Cardiac muscle cell (in vitro differentiated cells and primary cell): ENCODE measurements at regions not wholly inside any gene's neighbourhood (a gene's known extent, or its start where the extent isn't known, plus 50 kb on each side); places are given as distances from the start of the nearest gene placed in this dataset.

Experiments used
- DNase-seq, 2 donors: peaks; one replicate each; pipeline versions ENCODE4 v3.0.0 to v3.0.0-alpha.2; 2010 to 2017; ENCODE audit warnings: low read depth in 1 of 2, low spot score in 1 of 2
- H3K27ac ChIP-seq: fragments of 200-600 bp; sonication (generic); 2 replicates; pipeline ENCODE4 v1.5.1; 2016
- H3K27me3 ChIP-seq: fragments of 200-600 bp; sonication (generic); 2 replicates; pipeline ENCODE4 v1.6.0; 2016; ENCODE audit warnings: control low read depth
- H3K36me3 ChIP-seq: fragments of 200-600 bp; sonication (generic); 2 replicates; pipeline ENCODE4 v1.5.1; 2016; ENCODE audit warnings: control low read depth
- H3K4me1 ChIP-seq: fragments of 200-600 bp; sonication (generic); 2 replicates; pipeline ENCODE4 v1.8.1; 2017; ENCODE audit warnings: low read depth, mild to moderate bottlenecking, mixed run types
- H3K4me3 ChIP-seq: fragments of 200-600 bp; sonication (generic); 2 replicates; pipeline ENCODE4 v1.5.1; 2016; ENCODE audit warnings: mild to moderate bottlenecking
- H3K9me3 ChIP-seq: fragments of 200-600 bp; sonication (generic); 2 replicates; pipeline ENCODE4 v1.5.1; 2017; ENCODE audit warnings: low read depth, mild to moderate bottlenecking, control low read depth
- TF ChIP-seq, protein P1 (sequence below): IDR thresholded peaks from 2 replicates; pipeline ENCODE4 v1.5.1; 2012; ENCODE audit warnings: low read depth, mild to moderate bottlenecking, low read length

DNA sequence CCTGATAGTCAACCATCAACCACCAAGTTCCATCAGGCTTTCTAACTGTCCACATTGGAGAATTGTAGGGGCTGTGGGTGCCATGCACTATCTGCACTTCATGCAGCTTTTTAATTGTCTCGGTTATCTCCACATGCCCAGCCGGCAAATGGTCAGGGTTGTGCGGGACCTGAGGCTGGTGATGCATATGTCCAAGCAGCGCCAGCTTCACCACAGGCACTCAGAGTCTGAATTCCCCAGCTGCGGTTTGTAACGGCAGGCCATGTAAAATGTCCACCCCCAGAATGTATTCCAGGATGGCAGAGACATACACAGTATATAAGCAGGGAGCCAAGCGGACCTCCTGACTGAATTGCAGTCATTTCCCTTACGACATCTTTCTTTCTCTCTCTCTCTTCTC, 435.6 kb downstream of the DYNC2H1 start:
- H3K4me1 ChIP-seq, result peaks cover 4% of the 10 kb centered on the region
- DNase-seq, result no peak

DNA sequence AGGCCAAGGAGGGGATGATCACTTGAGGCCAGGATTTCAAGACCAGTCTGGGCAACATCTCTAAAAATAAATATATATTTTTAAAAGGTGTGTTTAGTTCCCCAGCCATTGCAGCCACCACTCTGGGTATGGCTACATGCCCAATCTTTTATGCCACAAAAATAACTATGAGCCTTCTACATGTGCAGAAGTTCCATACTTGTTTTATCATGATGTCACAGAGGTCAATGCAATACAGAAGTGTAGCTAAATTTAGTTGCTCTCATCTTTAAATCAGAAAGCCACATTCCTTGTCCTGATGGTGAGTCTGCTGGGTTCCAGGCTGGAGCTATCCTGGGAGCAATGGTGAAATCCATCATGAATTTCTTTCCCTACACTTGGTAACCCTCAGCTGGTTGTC, 436.3 kb downstream of the DYNC2H1 start:
- peaks cover 4% of the 10 kb centered on the region for H3K4me1 ChIP-seq
- no peaks in the 10 kb centered on the region for H3K27me3 ChIP-seq
- DNase-seq, result no peak
- no peaks in the 10 kb centered on the region for H3K9me3 ChIP-seq
- no peak overlapping the region for H3K27ac ChIP-seq
- H3K4me3 ChIP-seq, result no peak overlapping the region
- TF ChIP-seq, protein P1, sequence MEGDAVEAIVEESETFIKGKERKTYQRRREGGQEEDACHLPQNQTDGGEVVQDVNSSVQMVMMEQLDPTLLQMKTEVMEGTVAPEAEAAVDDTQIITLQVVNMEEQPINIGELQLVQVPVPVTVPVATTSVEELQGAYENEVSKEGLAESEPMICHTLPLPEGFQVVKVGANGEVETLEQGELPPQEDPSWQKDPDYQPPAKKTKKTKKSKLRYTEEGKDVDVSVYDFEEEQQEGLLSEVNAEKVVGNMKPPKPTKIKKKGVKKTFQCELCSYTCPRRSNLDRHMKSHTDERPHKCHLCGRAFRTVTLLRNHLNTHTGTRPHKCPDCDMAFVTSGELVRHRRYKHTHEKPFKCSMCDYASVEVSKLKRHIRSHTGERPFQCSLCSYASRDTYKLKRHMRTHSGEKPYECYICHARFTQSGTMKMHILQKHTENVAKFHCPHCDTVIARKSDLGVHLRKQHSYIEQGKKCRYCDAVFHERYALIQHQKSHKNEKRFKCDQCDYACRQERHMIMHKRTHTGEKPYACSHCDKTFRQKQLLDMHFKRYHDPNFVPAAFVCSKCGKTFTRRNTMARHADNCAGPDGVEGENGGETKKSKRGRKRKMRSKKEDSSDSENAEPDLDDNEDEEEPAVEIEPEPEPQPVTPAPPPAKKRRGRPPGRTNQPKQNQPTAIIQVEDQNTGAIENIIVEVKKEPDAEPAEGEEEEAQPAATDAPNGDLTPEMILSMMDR, result no peak
- H3K36me3 ChIP-seq, result no peaks in the 10 kb centered on the region

More for the DNA sequence above, 435.6 kb downstream of the DYNC2H1 start:
- Histone ChIP-seq H3K4me3 (no peak overlapping the region), H3K36me3 (no peaks in the 10 kb centered on the region), H3K27me3 (no peaks in the 10 kb centered on the region), H3K9me3 (no peaks in the 10 kb centered on the region), H3K27ac (no peak overlapping the region)
- TF ChIP-seq, protein P1, result no peak

DNA sequence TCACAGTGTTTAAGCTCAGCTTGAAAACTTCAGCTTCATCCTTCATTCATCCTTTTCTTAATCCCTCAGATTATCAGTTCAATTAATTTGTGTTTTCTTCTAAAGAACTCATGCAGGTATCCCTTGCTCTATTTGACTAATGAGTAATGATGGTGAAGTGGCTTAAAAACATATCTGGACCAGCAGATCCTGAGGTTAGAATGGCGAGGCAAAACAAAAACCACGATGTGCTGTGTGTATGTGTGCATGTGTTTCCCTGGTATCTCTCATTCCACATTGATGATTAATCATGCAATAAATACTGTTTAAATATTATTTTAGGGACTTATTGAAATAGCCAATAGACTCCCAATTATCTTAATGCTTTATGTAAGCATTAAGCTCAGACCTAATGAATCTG, 437.0 kb downstream of the DYNC2H1 start:
- TF ChIP-seq, protein P1, result no peak
- H3K27me3 ChIP-seq, result no peaks in the 10 kb centered on the region

DNA sequence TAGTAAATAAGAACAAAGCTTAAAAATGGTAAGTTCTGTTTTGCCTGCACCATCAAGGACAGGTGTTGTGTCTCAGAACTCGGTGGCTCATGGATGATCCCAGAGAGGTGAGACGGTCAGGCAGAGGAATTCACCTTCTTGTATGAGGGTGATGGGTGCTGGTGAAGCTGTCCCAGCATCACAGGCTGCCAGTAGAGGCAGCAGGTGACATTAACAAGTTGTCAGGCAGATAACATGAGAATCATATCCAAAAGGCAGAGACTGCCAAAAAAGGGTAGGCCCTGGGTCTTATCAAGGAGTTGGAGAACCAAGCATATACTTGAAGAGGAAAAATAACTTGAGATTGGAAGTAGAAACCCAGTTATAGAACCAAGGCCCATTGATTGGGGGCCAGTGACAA, 437.8 kb downstream of the DYNC2H1 start:
- Histone ChIP-seq H3K4me1 (peaks cover 4% of the 10 kb centered on the region), H3K36me3 (no peaks in the 10 kb centered on the region), H3K27ac (no peak overlapping the region), H3K27me3 (no peaks in the 10 kb centered on the region), H3K4me3 (no peak overlapping the region), H3K9me3 (no peaks in the 10 kb centered on the region)
- TF ChIP-seq, protein P1, result no peak
- no peak for DNase-seq

More for the DNA sequence above, 437.0 kb downstream of the DYNC2H1 start:
- peaks cover 4% of the 10 kb centered on the region for H3K4me1 ChIP-seq
- H3K4me3 ChIP-seq, result no peak overlapping the region
- DNase-seq, result no peak
- no peaks in the 10 kb centered on the region for H3K9me3 ChIP-seq
- no peak overlapping the region for H3K27ac ChIP-seq
- no peaks in the 10 kb centered on the region for H3K36me3 ChIP-seq

DNA sequence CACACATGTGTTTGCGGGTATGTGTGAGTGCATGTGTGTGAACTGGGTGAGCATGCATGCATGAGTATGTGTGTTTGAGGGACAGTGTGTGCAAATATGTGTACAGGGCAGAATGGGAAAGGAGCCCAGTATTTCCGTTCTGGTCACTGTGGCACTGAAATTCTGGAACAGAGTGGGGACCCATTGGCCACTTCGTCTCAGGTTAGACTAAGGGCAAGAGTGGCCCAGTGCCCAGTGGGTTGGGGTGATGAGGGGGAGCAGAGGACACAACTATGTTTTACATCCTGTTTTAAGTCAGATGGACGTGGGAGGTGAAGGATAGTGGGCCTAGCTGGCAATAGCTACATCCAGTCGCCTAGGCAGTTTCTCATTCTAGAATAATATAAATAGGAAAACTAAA, 438.5 kb downstream of the DYNC2H1 start:
- Histone ChIP-seq H3K9me3 (no peaks in the 10 kb centered on the region), H3K27me3 (no peaks in the 10 kb centered on the region), H3K4me3 (no peak overlapping the region), H3K27ac (no peak overlapping the region), H3K36me3 (no peaks in the 10 kb centered on the region), H3K4me1 (peaks cover 4% of the 10 kb centered on the region)
- no peak for DNase-seq
- TF ChIP-seq, protein P1, result no peak

DNA sequence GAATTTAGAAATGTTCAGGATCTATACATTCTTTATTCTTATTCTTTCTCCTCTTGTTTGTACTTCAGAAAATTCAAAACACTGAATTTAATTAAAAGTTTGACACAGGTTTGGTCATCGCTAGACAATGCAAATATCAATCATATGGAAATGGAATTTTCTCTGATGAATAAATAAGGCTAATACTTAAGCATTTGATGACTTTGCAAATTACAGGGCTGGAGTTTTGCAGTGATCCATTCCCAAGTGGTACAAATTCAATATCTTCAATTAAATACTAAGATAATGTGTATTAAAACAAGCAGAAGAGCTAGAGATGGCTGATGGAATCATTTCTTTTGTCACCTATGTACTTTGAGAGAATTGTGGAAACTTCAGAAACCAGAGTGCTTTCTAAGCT, 439.6 kb downstream of the DYNC2H1 start:
- Histone ChIP-seq H3K4me3 (no peak overlapping the region), H3K4me1 (peaks cover 4% of the 10 kb centered on the region)

More for the DNA sequence above, 439.6 kb downstream of the DYNC2H1 start:
- no peaks in the 10 kb centered on the region for H3K9me3 ChIP-seq
- H3K36me3 ChIP-seq, result no peaks in the 10 kb centered on the region
- H3K27ac ChIP-seq, result no peak overlapping the region
- no peak for DNase-seq
- TF ChIP-seq, protein P1, result no peak
- no peaks in the 10 kb centered on the region for H3K27me3 ChIP-seq
